ENCODE measurements at regions not wholly inside any gene's neighbourhood (a gene's known extent, or its start where the extent isn't known, plus 50 kb on each side); places are given as distances from the start of the nearest gene placed in this dataset.

GRCh38 chr11:87493516-87493915 lies 455.8 kb downstream of the TMEM135 start:
- no peak for TF ChIP-seq EZH2phosphoT487 (IDR thresholded peaks at IDR 0.05; ENCODE audit: unreplicated experiment)
- TF ChIP-seq, protein P1, sequence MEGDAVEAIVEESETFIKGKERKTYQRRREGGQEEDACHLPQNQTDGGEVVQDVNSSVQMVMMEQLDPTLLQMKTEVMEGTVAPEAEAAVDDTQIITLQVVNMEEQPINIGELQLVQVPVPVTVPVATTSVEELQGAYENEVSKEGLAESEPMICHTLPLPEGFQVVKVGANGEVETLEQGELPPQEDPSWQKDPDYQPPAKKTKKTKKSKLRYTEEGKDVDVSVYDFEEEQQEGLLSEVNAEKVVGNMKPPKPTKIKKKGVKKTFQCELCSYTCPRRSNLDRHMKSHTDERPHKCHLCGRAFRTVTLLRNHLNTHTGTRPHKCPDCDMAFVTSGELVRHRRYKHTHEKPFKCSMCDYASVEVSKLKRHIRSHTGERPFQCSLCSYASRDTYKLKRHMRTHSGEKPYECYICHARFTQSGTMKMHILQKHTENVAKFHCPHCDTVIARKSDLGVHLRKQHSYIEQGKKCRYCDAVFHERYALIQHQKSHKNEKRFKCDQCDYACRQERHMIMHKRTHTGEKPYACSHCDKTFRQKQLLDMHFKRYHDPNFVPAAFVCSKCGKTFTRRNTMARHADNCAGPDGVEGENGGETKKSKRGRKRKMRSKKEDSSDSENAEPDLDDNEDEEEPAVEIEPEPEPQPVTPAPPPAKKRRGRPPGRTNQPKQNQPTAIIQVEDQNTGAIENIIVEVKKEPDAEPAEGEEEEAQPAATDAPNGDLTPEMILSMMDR (conservative IDR thresholded peaks at IDR 0.05; ENCODE audit: low read depth in 2 of 2): no peak
- no peak for TF ChIP-seq CREB1 (CRISPR knock-in tag; IDR thresholded peaks at IDR 0.05; ENCODE audit: low read depth)

Data from GM23338 (cell line).